Motor neuron (in vitro differentiated cells): ENCODE measurements at regions not wholly inside any gene's neighbourhood (a gene's known extent, or its start where the extent isn't known, plus 50 kb on each side); places are given as distances from the start of the nearest gene placed in this dataset.
"Not testable (repeated sequence)": the region's sequence is repeated elsewhere in the genome, so short reads cannot be mapped to it uniquely, and the experiment has no call there.

Experiments
- ATAC-seq, 8 experiments: fragments of 200-7000 bp; cut with Tn5 transposase; replicated peaks in 6 of 8; 2 replicates each; pipeline ENCODE4 v1.8.0; 2021; ENCODE audit warnings: mild to moderate bottlenecking in 8 of 8, moderate library complexity in 8 of 8
- H3K27ac ChIP-seq, 2 donors: fragments of 250-450 bp; sonication (Bioruptor Pico); 2 replicates each; pipeline ENCODE4 v1.9.0; 2021; ENCODE audit warnings: antibody characterized with exemption in 2 of 2, mild to moderate bottlenecking in 2 of 2, moderate library complexity in 1 of 2
- H3K4me1 ChIP-seq, 2 donors: fragments of 250-450 bp; sonication (Bioruptor Pico); replicated peaks in 1 of 2; 2 replicates each; pipeline ENCODE4 v1.6.1; 2021; ENCODE audit warnings: antibody characterized with exemption in 2 of 2, mild to moderate bottlenecking in 2 of 2, moderate library complexity in 1 of 2
- H3K4me3 ChIP-seq, 5 donors: fragments of 250-450 bp; sonication (Bioruptor Pico); 2 replicates each; pipeline ENCODE4 v1.9.0; 2021; ENCODE audit warnings: antibody characterized with exemption in 5 of 5, mild to moderate bottlenecking in 5 of 5, moderate library complexity in 4 of 5
- WGBS, 10 experiments: fragments of 450-650 bp; shearing (Covaris generic); methylation state at CpG; one replicate each; pipeline ENCODE4 v1.0.0; 2022; 5-methylcytosine and 5-hydroxymethylcytosine counted together
- in situ Hi-C, 9 experiments: fragments of 400-800 bp; cut with MboI; loops; one replicate each; pipeline ENCODE4 v1.15.0; 2021; ENCODE audit warnings: low sequenced_read_pairs in 9 of 9, low pct_unique_long_range_greater_than_20kb in 2 of 9; ENCODE audit not compliant: unreplicated experiment in 9 of 9

DNA sequence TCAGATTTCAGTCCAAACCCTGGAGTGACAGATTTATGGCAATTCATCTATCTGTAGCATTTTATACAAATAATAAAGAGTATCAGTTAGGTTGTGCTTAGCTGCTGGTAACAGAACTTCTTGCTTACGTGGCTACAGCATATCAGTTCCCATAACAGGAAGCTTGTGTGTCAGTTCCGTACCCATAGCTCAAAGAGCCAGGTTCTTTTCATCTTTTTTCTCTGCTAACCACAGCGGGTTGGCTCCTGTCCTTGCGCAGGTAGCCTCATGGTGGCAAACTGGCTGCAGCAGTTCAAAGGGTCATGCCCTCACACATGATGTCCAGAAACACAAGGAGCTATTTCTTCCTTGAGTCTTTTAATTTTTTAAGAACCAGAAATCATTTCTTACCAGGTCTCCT, 1041.8 kb downstream of the GATA3 start:
- 8 to 98% (median 77%) methylated on average over 1 to 4 of the region's 4 CpGs for WGBS, 10 experiments
- H3K4me3 ChIP-seq: no peak overlapping the region
- H3K27ac ChIP-seq: no peak overlapping the region
- in situ Hi-C loops: no loop called here
- ATAC-seq: no peak
- H3K4me1 ChIP-seq: no peaks in the 10 kb centered on the region

DNA sequence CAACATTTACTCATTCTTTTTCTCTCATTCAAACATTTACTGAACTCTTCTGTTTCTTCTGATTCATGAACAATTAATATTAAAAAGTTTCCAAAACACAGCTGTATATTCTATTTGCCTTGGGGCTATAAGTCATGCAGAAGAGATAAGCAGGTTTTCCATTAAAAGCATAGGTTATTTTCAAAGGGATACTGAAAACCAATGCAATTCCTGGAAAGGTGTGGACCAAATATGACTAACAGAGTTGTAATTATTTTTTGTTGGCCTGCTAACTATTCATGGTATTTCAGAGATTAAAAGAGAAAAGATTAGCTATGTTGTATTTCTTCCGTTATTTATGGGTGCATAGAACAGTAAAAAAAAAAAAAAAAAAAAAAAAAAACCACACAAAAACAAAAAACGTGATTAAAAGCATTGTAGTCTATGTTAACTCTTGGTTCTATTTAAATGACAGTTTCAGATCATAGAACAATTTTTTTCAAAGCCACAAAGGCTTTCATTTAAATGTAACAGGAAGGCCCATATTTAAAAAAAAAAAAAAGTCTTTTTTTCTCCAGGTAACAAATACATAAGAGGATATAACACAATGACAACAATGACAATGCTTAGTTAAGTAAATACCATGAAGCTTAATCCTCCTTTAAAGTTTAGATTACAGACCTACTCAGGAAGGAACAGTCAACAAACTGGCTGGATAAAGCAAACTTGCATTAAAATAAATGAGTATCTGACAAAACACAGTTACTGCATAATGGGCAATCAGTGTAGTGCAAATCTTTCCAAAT, 1042.9 kb downstream of the GATA3 start:
- H3K4me3 ChIP-seq: no peak overlapping the region
- H3K27ac ChIP-seq: no peak overlapping the region
- H3K4me1 ChIP-seq: no peaks in the 10 kb centered on the region
- 0 to 88% (median 37%) methylated on average over 1 to 2 of the region's 2 CpGs for WGBS, 10 experiments
- ATAC-seq: no peak
- in situ Hi-C loops: no loop called here

DNA sequence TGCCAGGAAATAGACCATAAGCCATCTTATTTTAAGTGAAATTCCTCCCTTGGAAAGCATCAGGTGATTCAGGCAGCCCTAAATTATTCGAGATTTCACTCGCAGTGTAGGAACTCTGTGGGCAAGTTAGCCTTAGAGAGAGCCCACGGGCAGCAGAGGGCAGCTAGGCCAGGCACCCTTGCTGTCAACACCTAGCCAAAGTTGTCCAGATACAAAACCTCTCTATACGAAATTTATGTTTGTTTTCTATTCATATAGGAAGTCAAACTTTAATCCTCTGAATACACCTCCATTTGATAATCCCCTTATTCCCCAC, 1043.5 kb downstream of the GATA3 start:
- H3K4me1 ChIP-seq: no peaks in the 10 kb centered on the region
- in situ Hi-C loops: no loop called here
- H3K4me3 ChIP-seq: no peak overlapping the region
- no peak overlapping the region for H3K27ac ChIP-seq
- ATAC-seq: no peak
- WGBS, 10 experiments: 8 to 70% (median 42%) methylated on average over 1 to 4 of the region's 4 CpGs; no CpG with 5 or more reads in 4 of the 10 experiments

DNA sequence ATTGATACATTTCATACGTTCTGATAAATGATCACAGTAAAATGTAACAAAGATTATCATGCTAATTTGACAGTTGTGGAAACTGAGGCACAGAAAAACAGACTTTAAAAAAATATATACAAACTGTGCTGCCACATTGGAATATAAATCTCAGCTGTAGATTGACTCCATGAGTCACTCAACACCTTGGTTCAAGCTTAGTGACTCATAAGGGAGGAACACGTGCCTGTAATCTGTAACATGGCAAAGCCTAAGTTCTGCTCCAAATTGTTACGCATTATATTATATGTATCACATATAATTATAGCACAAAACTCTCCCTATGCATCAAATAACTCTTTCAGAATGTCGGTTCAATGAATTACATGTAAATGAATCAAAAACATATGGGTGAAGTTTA, 1047.5 kb downstream of the GATA3 start:
- Histone ChIP-seq H3K4me3 (no peak overlapping the region), H3K4me1 (no peaks in the 10 kb centered on the region), H3K27ac (no peak overlapping the region)
- in situ Hi-C loops: no loop called here
- peak in 1 of 8 experiments; percentile 35 for ATAC-seq
- 0 to 84% (median 44%) methylated on average over 1 to 4 of the region's 4 CpGs for WGBS, 10 experiments

DNA sequence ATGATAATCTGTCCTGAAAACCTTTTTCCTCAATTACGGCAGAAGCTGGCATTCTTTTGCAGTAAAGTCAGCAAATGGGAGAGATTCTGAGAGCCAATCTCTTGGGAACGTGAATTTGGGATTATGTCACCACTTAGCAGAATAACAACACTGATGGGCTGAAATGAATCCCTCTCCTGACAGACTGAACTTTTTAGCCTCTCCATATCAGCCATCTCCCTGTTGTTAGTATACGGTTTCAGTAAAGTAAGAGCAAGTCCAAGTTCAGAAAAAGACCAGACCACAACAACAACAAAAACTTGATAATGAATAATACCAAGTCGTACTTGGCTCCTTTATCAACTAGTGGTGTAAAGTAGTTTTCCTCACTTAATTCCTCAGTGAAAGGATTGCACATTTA, 1048.8 kb downstream of the GATA3 start:
- no peak for ATAC-seq
- H3K27ac ChIP-seq: no peak overlapping the region
- WGBS, 10 experiments: 0 to 80% (median 36%) methylated on average over 1 to 4 of the region's 4 CpGs; no CpG with 5 or more reads in 2 of the 10 experiments
- H3K4me1 ChIP-seq: no peaks in the 10 kb centered on the region
- in situ Hi-C loops: no loop called here
- no peak overlapping the region for H3K4me3 ChIP-seq

DNA sequence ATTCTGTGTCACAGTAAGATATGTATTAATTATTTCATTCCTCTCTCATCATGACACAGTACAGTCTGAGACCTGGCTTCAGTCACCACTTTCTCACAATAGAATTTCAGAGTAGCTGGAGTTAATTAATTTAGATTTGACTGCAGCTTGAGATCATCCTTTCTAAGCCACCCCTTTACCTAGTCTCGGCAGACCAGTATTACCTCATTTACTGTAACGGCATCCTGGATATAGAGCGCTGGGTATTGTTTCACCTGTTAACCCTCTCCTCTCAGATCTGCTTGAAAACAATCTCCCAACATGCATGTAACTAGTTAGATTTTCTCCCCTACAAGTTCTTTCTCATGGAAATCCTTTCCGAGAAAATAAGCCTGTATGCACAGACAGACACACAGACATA, 1057.5 kb downstream of the GATA3 start:
- peak in 3 of 8 experiments; percentile 72 to 97 (median 86) for ATAC-seq
- in situ Hi-C loops: no loop called here
- 0 to 80% (median 17%) methylated on average over 1 to 4 of the region's 4 CpGs; no CpG with 5 or more reads in 1 of the 10 experiments for WGBS, 10 experiments
- Histone ChIP-seq H3K4me3 (no peak overlapping the region), H3K4me1 (no peaks in the 10 kb centered on the region), H3K27ac (no peak overlapping the region)

DNA sequence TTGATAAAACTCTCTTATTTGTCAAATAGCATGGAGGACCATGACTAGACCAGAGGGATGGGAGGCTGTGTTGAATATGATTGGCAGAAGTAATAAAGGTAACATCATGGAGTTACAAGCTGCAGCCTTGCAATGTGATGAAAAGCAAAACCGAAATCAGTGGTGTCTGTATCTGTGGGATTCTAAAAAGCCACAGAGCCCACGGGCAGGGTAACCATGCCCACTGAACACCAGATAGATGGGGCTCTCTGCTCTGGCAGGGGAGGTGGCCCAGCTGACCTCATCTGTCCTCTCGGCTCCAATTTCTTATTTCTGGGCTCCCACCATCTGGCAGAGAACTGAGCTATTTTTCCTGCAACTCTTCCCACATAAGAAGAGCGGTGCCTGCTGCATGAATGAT, 1072.2 kb downstream of the GATA3 start:
- Histone ChIP-seq H3K4me1 (no peaks in the 10 kb centered on the region), H3K27ac (no peak overlapping the region), H3K4me3 (no peak overlapping the region)
- no peak for ATAC-seq
- WGBS, 10 experiments: 0 to 80% (median 44%) methylated on average over 1 to 4 of the region's 4 CpGs; no CpG with 5 or more reads in 1 of the 10 experiments
- in situ Hi-C loops: no loop called here

DNA sequence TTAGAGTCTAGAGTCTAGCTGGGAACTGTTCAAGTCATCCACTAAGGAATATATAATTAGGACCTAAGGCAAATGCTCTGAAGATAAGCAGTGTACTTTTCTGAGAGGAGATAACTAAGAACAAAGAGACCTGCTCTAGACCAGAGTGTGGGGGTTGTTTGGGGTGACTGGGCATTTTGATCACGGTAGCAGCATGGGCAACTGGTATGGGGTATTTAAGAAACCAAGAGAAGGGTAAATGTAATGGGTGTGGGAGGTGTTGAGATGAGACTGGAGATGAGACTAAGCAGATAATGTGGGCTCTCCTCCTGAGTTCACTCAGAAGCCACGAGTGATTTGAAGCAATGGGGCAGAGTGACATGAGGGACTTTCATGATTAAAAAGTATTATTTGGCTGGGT, 1082.9 kb downstream of the GATA3 start:
- Histone ChIP-seq H3K27ac (no peak overlapping the region), H3K4me1 (no peaks in the 10 kb centered on the region), H3K4me3 (no peak overlapping the region)
- in situ Hi-C loops: no loop called here
- WGBS, 10 experiments: 0 to 100% (median 59%) methylated on average over 1 to 2 of the region's 2 CpGs; no CpG with 5 or more reads in 2 of the 10 experiments
- ATAC-seq: no peak

DNA sequence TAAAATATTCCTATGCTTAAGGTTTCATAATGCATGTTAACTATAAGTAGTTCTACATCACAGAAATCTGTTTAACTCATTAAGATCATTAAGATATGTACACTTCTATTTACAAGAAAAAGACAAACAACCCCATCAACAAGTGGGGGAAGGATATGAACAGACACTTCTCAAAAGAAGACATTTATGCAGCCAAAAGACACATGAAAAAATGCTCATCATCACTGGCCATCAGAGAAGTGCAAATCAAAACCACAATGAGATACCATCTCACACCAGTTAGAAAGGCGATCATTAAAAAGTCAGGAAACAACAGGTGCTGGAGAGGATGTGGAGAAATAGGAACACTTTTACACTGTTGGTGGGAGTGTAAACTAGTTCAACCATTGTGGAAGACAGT, 1084.3 kb downstream of the GATA3 start:
- H3K4me3 ChIP-seq, in situ Hi-C loops, H3K4me1 ChIP-seq, H3K27ac ChIP-seq, ATAC-seq: not testable (repeated sequence)
- no CpG with 5 or more reads among the region's 1 CpG for WGBS, 10 experiments

DNA sequence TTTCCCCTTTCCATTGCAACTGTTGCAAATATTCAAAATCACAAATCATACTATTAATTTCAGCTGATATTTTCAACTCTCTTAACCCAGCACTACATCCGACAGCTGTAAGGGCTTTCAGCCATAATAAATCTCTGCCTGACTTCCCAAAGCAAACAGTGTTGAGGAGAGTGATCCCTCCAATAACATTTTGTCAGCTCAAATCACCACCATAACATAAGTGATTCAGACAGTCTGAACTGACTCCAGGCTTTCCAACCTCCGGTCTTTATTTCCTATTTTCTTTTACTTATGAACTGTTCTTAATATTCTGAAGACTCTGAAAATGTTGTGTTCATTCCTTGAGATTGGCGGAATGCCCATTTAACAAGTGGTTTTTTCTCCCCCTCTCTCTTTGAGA, 1085.9 kb downstream of the GATA3 start:
- 0 to 88% (median 69%) methylated on average over 1 to 3 of the region's 3 CpGs; no CpG with 5 or more reads in 1 of the 10 experiments for WGBS, 10 experiments
- Histone ChIP-seq H3K4me3 (no peak overlapping the region), H3K4me1 (no peaks in the 10 kb centered on the region), H3K27ac (no peak overlapping the region)
- ATAC-seq: no peak
- in situ Hi-C loops: no loop called here

DNA sequence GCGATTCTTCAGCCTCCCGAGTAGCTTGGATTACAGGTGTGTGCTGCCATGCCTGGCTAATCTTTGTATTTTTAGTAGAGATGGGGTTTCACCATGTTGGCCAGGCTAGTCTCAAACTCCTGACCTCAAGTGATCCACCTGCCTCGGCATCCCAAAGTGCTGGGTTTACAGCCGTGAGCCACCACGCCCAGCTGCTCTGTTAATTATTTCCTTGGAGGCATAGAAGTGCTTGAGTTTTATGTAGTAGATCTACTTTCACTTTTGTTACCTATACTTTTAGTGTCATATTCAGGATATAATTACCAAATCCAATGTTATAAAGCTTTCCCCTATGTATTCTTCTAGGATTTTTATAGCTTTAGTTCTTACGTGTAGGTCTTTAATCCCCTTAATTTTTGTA, 1093.0 kb downstream of the GATA3 start:
- WGBS, 10 experiments: 23 to 100% (median 83%) methylated on average over 3 to 6 of the region's 6 CpGs; no CpG with 5 or more reads in 2 of the 10 experiments
- Histone ChIP-seq H3K4me1 (no peaks in the 10 kb centered on the region), H3K27ac (no peak overlapping the region), H3K4me3 (no peak overlapping the region)
- no peak for ATAC-seq
- in situ Hi-C loops: no loop called here

DNA sequence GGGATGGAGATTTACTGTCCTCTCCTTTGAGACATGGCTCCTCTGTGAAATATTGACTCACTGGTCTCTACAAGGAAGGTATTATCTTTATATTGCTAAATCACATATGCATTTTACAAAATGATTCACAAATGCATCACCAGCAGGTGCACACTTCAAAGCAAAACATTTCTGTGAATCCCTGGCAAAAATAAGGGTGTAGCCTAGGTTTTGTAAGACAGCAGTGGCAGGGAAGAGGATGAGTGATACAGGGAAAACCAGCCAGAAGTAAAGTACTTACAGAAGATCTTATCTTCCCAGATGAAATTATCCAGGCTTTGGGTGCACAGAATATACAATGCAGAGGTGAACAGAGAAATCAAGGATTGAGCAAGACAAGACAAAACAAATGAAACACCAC, 1094.6 kb downstream of the GATA3 start:
- Histone ChIP-seq H3K27ac (no peak overlapping the region), H3K4me3 (no peak overlapping the region), H3K4me1 (no peaks in the 10 kb centered on the region)
- ATAC-seq: no peak
- in situ Hi-C loops: no loop called here

DNA sequence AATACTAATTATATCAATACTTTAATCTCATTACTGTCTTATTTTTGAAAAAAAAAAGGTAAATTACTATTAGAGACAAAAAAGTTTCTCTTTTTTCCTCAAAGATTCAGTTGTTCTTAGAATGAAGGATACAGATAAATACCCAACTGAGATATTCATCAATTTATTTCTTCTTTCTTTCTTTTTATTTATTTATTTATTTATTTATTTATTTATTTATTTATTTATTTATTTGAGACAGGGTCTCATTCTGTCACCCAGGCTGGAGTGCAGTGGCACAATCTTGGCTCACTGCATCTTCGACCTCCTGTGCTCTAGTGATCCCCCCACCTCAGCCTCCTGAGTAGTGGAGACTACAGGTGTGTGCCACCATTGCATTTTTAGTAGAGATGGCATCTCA, 1098.6 kb downstream of the GATA3 start:
- WGBS, 10 experiments: 0 to 100% (median 35%) methylated on average over 1 of the region's 1 CpG; no CpG with 5 or more reads in 2 of the 10 experiments
- H3K4me1 ChIP-seq, H3K4me3 ChIP-seq, in situ Hi-C loops, ATAC-seq, H3K27ac ChIP-seq: not testable (repeated sequence)

DNA sequence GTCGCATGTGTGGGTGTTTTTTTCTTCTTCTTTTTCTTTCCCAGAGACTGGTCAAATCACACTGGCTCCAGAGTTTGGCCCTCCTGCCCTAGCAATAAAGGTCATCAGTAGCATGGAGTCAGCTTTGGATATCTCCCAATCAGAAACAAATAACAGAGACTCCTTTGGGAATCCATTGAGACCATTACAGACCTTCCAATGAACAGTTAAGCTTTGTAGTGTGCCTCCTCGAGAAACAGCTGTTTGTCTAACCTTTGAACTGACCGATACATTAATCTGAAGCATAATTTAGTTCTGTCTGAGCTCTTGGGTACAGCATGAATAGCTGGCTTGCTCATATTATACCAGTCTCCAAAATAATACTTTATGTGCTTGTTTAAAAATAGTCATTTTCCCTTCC, 1103.2 kb downstream of the GATA3 start:
- WGBS, 10 experiments: 11 to 95% (median 83%) methylated on average over 1 to 3 of the region's 3 CpGs; no CpG with 5 or more reads in 2 of the 10 experiments
- in situ Hi-C loops: no loop called here
- H3K4me1 ChIP-seq: no peaks in the 10 kb centered on the region
- no peak overlapping the region for H3K4me3 ChIP-seq
- no peak for ATAC-seq
- H3K27ac ChIP-seq: no peak overlapping the region
